ENCODE measurements at regions not wholly inside any gene's neighbourhood (a gene's known extent, or its start where the extent isn't known, plus 50 kb on each side); places are given as distances from the start of the nearest gene placed in this dataset.

DNA sequence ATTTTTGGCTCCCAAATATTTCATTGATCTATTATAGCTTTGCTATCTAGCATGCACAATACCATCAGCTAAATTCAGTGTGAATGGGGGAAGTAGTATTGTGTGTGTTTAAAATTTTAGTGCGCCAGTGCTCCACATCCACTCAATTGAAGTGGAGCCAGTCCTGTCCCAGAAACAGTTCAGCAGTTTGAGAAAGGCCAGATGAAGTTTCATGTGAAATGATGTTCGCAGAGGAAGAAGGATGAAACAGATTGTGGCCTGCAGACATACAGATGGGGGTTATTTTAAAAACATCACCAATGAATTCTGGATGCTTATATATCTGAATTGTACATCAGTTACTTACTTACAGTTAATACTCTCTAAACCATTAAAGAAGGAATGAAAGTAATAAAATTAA is 129.4 kb downstream of the SPRY2 start:
- TF ChIP-seq, protein P1, sequence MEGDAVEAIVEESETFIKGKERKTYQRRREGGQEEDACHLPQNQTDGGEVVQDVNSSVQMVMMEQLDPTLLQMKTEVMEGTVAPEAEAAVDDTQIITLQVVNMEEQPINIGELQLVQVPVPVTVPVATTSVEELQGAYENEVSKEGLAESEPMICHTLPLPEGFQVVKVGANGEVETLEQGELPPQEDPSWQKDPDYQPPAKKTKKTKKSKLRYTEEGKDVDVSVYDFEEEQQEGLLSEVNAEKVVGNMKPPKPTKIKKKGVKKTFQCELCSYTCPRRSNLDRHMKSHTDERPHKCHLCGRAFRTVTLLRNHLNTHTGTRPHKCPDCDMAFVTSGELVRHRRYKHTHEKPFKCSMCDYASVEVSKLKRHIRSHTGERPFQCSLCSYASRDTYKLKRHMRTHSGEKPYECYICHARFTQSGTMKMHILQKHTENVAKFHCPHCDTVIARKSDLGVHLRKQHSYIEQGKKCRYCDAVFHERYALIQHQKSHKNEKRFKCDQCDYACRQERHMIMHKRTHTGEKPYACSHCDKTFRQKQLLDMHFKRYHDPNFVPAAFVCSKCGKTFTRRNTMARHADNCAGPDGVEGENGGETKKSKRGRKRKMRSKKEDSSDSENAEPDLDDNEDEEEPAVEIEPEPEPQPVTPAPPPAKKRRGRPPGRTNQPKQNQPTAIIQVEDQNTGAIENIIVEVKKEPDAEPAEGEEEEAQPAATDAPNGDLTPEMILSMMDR (IDR thresholded peaks at IDR 0.05; ENCODE audit: insufficient read depth, low read length, poor library complexity, severe bottlenecking), result no peak
- no peak overlapping the region for H3K4me3 ChIP-seq (replicated peaks; ENCODE audit: low read depth, low read length)

DNA sequence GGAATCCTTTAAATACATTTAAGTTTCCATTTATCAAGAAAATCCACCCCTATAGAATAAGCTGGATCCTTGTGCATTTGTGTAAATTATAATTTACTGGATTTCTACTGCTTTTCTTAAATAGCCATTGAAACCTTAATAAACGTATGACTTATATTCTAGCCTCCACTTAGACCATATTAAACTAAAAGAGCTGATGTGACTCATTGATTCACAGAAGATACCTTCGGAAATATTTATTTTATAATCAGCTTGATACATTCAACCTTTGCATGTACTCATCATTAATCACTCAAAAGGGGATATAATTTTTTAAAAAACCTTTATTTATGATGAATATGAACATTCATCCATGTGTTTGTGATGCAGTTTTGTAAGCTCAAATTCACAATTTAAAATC is 136.3 kb downstream of the SPRY2 start:
- no peak overlapping the region for H3K4me3 ChIP-seq (replicated peaks; ENCODE audit: low read depth, low read length)
- TF ChIP-seq, protein P1 (IDR thresholded peaks at IDR 0.05; ENCODE audit: insufficient read depth, low read length, poor library complexity, severe bottlenecking), result no peak
- no peaks in the 10 kb centered on the region for H3K27me3 ChIP-seq (replicated peaks; ENCODE audit: control insufficient read depth, insufficient read depth, low read length)
- no peak for DNase-seq (ENCODE audit: extremely low read depth, insufficient read length)
- H3K36me3 ChIP-seq (ENCODE audit: control insufficient read depth, insufficient read depth, low read length), result no peaks in the 10 kb centered on the region

More for the DNA sequence above, 129.4 kb downstream of the SPRY2 start:
- DNase-seq (ENCODE audit: extremely low read depth, insufficient read length), result no peak
- no peaks in the 10 kb centered on the region for H3K27me3 ChIP-seq (replicated peaks; ENCODE audit: control insufficient read depth, insufficient read depth, low read length)
- no peaks in the 10 kb centered on the region for H3K36me3 ChIP-seq (ENCODE audit: control insufficient read depth, insufficient read depth, low read length)

DNA sequence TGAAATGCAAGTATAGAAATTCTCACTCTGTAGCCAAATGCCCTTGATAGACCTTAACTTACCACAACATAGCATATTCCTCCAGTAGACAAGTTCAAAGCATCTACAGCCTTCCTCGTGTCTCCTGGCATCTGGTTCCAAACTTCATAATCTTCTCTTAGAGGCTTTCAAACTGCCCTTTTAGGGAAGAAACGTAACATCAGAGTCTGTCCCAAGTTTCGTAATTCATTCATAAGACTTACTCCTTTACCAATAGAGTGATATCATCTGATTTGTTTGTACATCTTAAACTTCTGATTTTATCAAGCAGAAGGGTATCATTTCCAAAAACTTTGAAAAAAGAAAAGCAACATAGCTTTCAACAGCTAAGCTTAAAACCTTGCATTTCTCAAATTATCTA is 137.4 kb downstream of the SPRY2 start:
- TF ChIP-seq, protein P1 (IDR thresholded peaks at IDR 0.05; ENCODE audit: insufficient read depth, low read length, poor library complexity, severe bottlenecking), result no peak
- H3K4me3 ChIP-seq (replicated peaks; ENCODE audit: low read depth, low read length), result no peak overlapping the region
- no peaks in the 10 kb centered on the region for H3K36me3 ChIP-seq (ENCODE audit: control insufficient read depth, insufficient read depth, low read length)
- H3K27me3 ChIP-seq (replicated peaks; ENCODE audit: control insufficient read depth, insufficient read depth, low read length), result no peaks in the 10 kb centered on the region
- DNase-seq (ENCODE audit: extremely low read depth, insufficient read length), result no peak

DNA sequence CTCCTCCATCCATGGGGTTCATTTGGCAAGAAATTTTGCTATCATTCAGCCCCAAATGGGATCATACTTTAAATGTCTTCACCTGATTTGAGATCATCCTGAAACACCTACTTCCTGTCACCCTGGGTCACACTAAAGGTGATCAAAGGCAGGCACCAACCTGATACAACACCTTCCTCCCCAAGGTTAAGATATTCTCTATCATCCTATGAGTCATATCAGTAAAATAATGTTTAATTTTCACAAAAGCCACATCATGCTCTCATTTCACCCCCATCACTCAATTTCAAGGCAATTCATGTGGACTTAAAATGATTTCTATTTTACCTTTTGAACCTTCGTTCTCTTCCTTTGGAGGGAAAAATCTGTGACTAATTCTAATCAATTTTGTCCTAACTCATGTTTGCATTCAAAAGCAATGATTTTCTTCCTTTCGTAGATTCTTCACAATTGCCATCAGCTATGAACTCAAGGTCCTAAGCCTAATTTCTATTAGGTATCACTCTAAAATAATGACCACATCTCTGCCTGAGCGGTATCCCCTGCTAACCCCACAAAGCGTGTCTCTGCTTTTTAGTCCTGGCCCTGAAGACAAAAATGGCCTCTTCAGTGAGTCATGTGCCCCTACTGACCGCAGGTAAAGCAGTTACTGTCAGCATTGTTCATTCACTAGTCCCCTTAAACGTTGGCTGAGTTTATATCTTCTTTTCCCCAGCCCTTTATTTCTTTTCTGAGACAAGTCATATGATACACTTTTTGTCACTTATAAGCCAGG is 139.0 kb downstream of the SPRY2 start:
- DNase-seq (ENCODE audit: extremely low read depth, insufficient read length), result no peak
- no peaks in the 10 kb centered on the region for H3K36me3 ChIP-seq (ENCODE audit: control insufficient read depth, insufficient read depth, low read length)
- H3K27me3 ChIP-seq (replicated peaks; ENCODE audit: control insufficient read depth, insufficient read depth, low read length), result no peaks in the 10 kb centered on the region
- H3K4me3 ChIP-seq (replicated peaks; ENCODE audit: low read depth, low read length), result no peak overlapping the region
- TF ChIP-seq, protein P1 (IDR thresholded peaks at IDR 0.05; ENCODE audit: insufficient read depth, low read length, poor library complexity, severe bottlenecking), result no peak

DNA sequence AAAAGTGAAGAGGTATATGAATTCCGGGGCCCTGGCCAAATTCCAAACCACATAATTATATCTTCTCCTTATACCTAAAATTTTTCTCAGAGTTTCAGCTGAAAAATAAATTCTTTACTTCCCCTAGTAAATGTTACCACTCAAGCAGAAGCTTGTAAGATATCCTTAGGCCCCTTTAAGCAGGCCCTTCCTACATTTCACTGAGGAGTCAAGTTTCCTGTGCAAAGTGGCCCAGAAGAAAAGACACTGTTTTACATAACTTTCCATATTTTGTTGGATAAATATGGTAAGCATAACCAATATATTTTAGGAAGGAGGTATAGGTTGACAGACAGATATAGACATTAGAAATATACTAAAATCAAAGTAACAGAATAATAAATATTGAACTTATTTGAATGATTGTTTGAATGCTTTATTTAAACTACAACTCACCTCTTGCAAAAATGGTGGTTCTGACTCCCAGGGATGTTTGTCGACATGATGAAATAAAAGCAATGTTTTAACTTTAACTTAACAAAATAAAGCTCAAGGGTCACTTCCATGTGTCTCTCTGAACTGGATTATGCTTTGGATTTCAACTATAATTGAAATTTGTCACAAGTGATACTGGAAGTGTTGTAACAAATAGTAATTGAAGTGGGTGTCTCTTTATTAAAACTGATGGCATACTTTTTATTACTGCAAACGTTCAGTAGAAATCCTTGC is 141.2 kb downstream of the SPRY2 start:
- TF ChIP-seq, protein P1 (IDR thresholded peaks at IDR 0.05; ENCODE audit: insufficient read depth, low read length, poor library complexity, severe bottlenecking), result no peak
- Histone ChIP-seq H3K36me3 (ENCODE audit: control insufficient read depth, insufficient read depth, low read length) (no peaks in the 10 kb centered on the region), H3K4me3 (replicated peaks; ENCODE audit: low read depth, low read length) (no peak overlapping the region), H3K27me3 (replicated peaks; ENCODE audit: control insufficient read depth, insufficient read depth, low read length) (no peaks in the 10 kb centered on the region)
- DNase-seq (ENCODE audit: extremely low read depth, insufficient read length), result no peak
